ENCODE measurements at regions not wholly inside any gene's neighbourhood (a gene's known extent, or its start where the extent isn't known, plus 50 kb on each side); places are given as distances from the start of the nearest gene placed in this dataset.
"Not testable (repeated sequence)": the region's sequence is repeated elsewhere in the genome, so short reads cannot be mapped to it uniquely, and the experiment has no call there.

- not testable (repeated sequence) for DNase-seq (ENCODE audit: low spot score)
Observed at GRCh38 chr6:78665819-78666218, 201.5 kb upstream of the IRAK1BP1 start.

GRCh38 chr6:78666764-78667163 is 200.6 kb upstream of the IRAK1BP1 start:
- no peak for DNase-seq (ENCODE audit: low spot score)

- DNase-seq (ENCODE audit: low spot score) = no peak
Observed at GRCh38 chr6:78670156-78670555, 197.2 kb upstream of the IRAK1BP1 start.

GRCh38 chr6:78670802-78671201 is 196.5 kb upstream of the IRAK1BP1 start:
- no peak for DNase-seq (ENCODE audit: low spot score)

- DNase-seq (ENCODE audit: low spot score) = not testable (repeated sequence)
Observed at GRCh38 chr6:78676069-78677007, 191.0 kb upstream of the IRAK1BP1 start.

DNA sequence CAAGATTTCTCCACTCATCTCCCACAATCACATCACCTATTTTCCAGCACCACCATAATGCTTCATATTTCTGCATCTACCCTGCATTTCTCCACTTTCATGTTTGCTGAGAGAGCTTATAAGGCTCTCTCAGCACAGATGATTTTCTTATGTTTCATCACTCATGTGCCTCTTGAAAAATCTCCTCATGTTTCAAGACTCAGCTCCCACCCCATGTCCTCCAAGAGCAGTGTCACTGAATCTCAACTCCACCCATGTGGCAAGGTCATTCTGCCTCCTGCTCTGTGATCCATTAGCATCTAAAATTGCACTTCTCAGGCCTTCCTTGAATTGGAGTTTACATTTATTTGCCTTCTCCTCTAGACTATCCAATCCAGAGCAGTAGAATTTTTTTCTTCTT is 178.7 kb upstream of the IRAK1BP1 start:
- DNase-seq (ENCODE audit: low spot score) = no peak

DNA sequence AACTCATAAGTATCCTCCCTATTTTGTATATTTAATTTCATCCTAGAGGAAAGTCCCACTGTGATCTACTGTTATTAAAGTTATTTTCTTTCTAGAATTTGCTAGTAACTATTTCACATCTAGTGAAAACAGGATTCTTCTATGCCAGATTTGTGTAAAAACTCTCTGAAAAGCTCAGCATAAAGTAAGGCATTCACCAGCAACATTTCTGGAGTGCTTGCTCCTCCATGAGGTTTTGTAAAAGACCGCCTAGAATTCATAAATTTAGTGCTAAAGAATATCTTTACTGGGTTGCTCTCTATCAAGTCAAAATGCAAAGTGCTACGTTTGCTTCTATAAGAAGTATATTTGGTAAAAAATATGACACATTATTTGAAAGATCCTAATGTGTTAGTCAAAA is 173.5 kb upstream of the IRAK1BP1 start:
- peak; percentile 9 for DNase-seq (ENCODE audit: low spot score)

GRCh38 chr6:78694628-78695027 is 172.7 kb upstream of the IRAK1BP1 start:
- DNase-seq (ENCODE audit: low spot score) = not testable (repeated sequence)

- DNase-seq (ENCODE audit: low spot score) = peak; percentile 2
Observed at GRCh38 chr6:78700991-78701390, 166.4 kb upstream of the IRAK1BP1 start.

- DNase-seq (ENCODE audit: low spot score) = peak; percentile 20
Observed at GRCh38 chr6:78701407-78701806, 165.9 kb upstream of the IRAK1BP1 start.

GRCh38 chr6:78709021-78709420 is 158.3 kb upstream of the IRAK1BP1 start:
- no peak for DNase-seq (ENCODE audit: low spot score)

GRCh38 chr6:78713564-78713963 is 153.8 kb upstream of the IRAK1BP1 start:
- DNase-seq (ENCODE audit: low spot score) = no peak

DNA sequence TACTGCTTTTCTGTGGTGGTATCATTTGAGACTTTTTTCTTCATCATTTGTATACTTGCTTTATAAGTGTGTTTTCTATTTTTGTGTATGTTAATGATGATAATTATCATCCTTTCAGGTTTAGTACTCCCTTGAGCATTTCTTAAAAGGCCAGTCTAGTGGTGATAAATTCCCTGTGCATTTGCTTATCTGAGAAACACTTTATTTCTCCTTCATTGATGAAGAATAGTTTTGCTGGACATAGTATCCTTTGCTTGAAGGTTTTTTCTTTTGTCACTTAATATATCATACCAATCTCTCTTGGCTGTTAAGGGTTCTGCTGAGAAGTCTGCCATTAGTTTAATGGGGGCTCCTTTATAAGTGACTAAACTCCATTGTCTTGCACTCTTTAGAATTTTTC is 123.2 kb upstream of the IRAK1BP1 start:
- DNase-seq (ENCODE audit: low spot score) = no peak

- DNase-seq (ENCODE audit: low spot score) = peak; percentile 26
Observed at GRCh38 chr6:78746457-78746856, 120.9 kb upstream of the IRAK1BP1 start.

GRCh38 chr6:78749326-78749725 is 118.0 kb upstream of the IRAK1BP1 start:
- DNase-seq (ENCODE audit: low spot score) = peak; percentile 19

DNA sequence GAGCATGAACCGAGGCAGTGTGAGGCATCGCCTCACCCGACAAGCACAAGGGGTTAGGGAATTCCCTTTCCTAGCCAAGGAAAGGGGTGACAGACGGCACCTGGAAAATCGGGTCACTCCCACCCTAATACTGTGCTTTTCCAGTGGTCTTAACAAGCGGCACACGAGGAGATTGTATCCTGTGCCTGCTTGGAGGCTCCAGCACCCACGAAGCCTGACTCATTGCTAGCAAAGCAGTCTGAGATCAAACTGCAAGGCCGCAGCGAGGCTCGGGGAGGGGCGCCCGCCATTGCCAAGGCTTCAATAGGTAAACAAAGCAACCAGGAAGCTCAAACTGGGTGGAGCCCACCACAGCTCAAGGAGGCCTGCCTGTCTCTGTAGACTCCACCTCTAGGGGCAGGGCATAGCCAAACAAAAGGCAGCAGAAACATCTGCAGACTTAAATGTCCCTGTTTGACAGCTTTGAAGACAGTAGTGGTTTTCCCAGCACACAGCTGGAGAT is 109.0 kb upstream of the IRAK1BP1 start:
- not testable (repeated sequence) for DNase-seq (ENCODE audit: low spot score)

- DNase-seq (ENCODE audit: low spot score) = no peak
Observed at GRCh38 chr6:78768271-78768670, 99.1 kb upstream of the IRAK1BP1 start.

- DNase-seq (ENCODE audit: low spot score) = no peak
Observed at GRCh38 chr6:78770765-78771164, 96.6 kb upstream of the IRAK1BP1 start.

DNA sequence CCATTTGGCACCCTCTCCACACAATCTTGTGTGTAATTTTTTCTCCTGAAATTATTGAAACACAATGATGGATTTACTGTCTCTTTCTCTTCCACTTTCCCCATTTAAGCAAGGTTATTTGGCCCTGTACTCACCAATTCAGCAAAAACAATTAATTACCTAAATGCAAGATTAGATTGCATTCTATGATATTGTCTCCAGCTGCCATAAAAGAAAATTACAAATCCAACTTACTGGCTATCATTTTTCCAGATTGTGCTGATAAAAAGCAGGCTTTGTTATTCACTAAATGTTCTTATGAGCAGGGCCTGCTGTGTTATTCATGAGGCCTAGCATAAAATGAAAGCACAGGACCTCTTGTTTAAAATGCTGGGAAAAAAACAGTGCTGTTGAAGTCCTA is 95.8 kb upstream of the IRAK1BP1 start:
- DNase-seq (ENCODE audit: low spot score) = no peak

DNA sequence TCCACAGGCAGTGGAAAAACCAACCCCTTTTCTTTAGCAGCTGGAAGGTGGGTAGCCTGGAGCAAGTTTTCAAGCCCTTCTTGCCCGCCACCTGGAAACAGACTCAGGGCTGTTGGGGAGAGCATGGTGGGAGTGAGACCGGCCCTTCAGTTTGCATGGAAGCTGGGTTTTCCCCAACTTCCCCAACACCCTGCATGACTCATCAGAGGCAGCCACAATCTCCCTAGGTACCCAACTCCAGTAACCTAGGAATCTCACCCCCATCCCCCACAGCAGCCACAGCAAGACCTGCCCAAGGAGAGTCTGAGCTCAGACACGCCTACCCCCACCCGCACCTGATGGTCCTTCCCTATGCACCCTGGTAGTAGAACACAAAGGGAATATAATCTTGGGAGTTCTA is 86.3 kb upstream of the IRAK1BP1 start:
- no peak for DNase-seq (ENCODE audit: low spot score)

GRCh38 chr6:78783366-78783765 is 84.0 kb upstream of the IRAK1BP1 start:
- DNase-seq (ENCODE audit: low spot score) = not testable (repeated sequence)

- DNase-seq (ENCODE audit: low spot score) = no peak
Observed at GRCh38 chr6:78797270-78797669, 70.1 kb upstream of the IRAK1BP1 start.

GRCh38 chr6:78799682-78800081 is 67.7 kb upstream of the IRAK1BP1 start:
- DNase-seq (ENCODE audit: low spot score) = no peak

- DNase-seq (ENCODE audit: low spot score) = not testable (repeated sequence)
Observed at GRCh38 chr6:78806792-78807191, 60.6 kb upstream of the IRAK1BP1 start.

Data from GM03348 (cell line).